Kidney (tissue), 13 donors: ENCODE measurements at regions not wholly inside any gene's neighbourhood (a gene's known extent, or its start where the extent isn't known, plus 50 kb on each side); places are given as distances from the start of the nearest gene placed in this dataset.

ENCODE experiments used
- DNase-seq, 5 donors: peaks; one replicate each; pipeline ENCODE4 v3.0.0-alpha.2; 2013 to 2020
- FAIRE-seq: peaks from 2 replicates; lab custom pipeline; 2012; peaks lifted over from hg19 to GRCh38; lab: Jason Lieb, UNC
- H3K27ac ChIP-seq, 2 donors: one replicate each; pipeline ENCODE4 v1.7.0; 2013; ENCODE audit warnings: low read depth in 2 of 2, low read length in 2 of 2, inconsistent platforms in 1 of 2
- H3K27me3 ChIP-seq: one replicate; pipeline ENCODE4 v1.7.1; 2013; ENCODE audit warnings: low read length, inconsistent platforms; ENCODE audit not compliant: control insufficient read depth, insufficient read depth
- H3K36me3 ChIP-seq, 3 donors: one replicate each; pipeline versions ENCODE4 v1.7.0 to v1.7.1; 2013; ENCODE audit warnings: low read length in 3 of 3, control low read depth in 1 of 3, inconsistent platforms in 1 of 3; ENCODE audit not compliant: insufficient read depth in 3 of 3, control insufficient read depth in 2 of 3
- H3K4me1 ChIP-seq, 3 donors: one replicate each; pipeline versions ENCODE4 v1.7.0 to v1.7.1; 2013; ENCODE audit warnings: low read length in 3 of 3, inconsistent platforms in 1 of 3, low read depth in 1 of 3; ENCODE audit not compliant: control insufficient read depth in 2 of 3, insufficient read depth in 2 of 3
- H3K4me3 ChIP-seq, 3 donors: one replicate each; pipeline versions ENCODE4 v1.7.0 to v1.8.1; 2013; ENCODE audit warnings: low read length in 3 of 3, control low read depth in 1 of 3, inconsistent platforms in 1 of 3
- H3K9ac ChIP-seq, 3 donors: one replicate each; pipeline versions ENCODE4 v1.7.0 to v1.7.1; 2013; ENCODE audit warnings: low read length in 3 of 3, control low read depth in 1 of 3, inconsistent platforms in 1 of 3
- H3K9me3 ChIP-seq, 3 donors: one replicate each; pipeline versions ENCODE4 v1.7.0 to v1.7.1; 2013; ENCODE audit warnings: low read length in 3 of 3, control low read depth in 1 of 3, inconsistent platforms in 1 of 3; ENCODE audit not compliant: control insufficient read depth in 2 of 3, insufficient read depth in 1 of 3
- CTCF ChIP-seq: IDR thresholded peaks from 3 replicates; pipeline ENCODE4 v1.5.1; 2012; ENCODE audit warnings: mild to moderate bottlenecking, moderate library complexity, borderline replicate concordance; ENCODE audit not compliant: insufficient read depth; ENCODE audit errors: extremely low read depth
- intact Hi-C: fragments of 100-400 bp; cut with DNase I; formaldehyde crosslinking; loops from one replicate; pipeline ENCODE4 v1.11.1; 2022
- donor health status: control.
- donor health status: control.
- donor health status: control.
- donor health status: control.
- donor health status: control.
- donor health status: DM: yes; HTN: yes; CAD: no.
- donor health status: Normal renal cell carcinoma (clear cell type).

- Histone ChIP-seq H3K27ac (no peak overlapping the region), H3K36me3 (no peaks in the 10 kb centered on the region), H3K27me3 (no peaks in the 10 kb centered on the region), H3K9ac (no peak overlapping the region), H3K4me3 (no peak overlapping the region), H3K9me3 (peaks cover 0 to 3% (median 0%) of the 10 kb centered on the region in 3 donors), H3K4me1 (peaks cover 0 to 4% (median 0%) of the 10 kb centered on the region in 3 donors)
- intact Hi-C loops = no loop called here
- FAIRE-seq (no peak), DNase-seq (peak in 2 of 5 donors; percentile 13 to 32)
- no peak for TF ChIP-seq CTCF
Measured at GRCh38 chr11:105524286-105524685, 85.6 kb upstream of the GRIA4 start.

GRCh38 chr11:105520706-105521345, 89.0 kb upstream of the GRIA4 start:
- no peak overlapping the region for H3K27ac ChIP-seq
- FAIRE-seq = no peak
- intact Hi-C loops = no loop called here
- peaks cover 0 to 4% (median 0%) of the 10 kb centered on the region in 3 donors for H3K4me1 ChIP-seq
- no peaks in the 10 kb centered on the region for H3K9me3 ChIP-seq
- H3K4me3 ChIP-seq = no peak overlapping the region
- H3K27me3 ChIP-seq = no peaks in the 10 kb centered on the region
- DNase-seq = no peak
- H3K9ac ChIP-seq = no peak overlapping the region
- TF ChIP-seq CTCF = no peak
- H3K36me3 ChIP-seq = no peaks in the 10 kb centered on the region

GRCh38 chr11:105507496-105508254, 102.2 kb upstream of the GRIA4 start:
- no peak for FAIRE-seq
- no peak for TF ChIP-seq CTCF
- H3K9ac ChIP-seq = no peak overlapping the region

More at GRCh38 chr11:105507496-105508254, 102.2 kb upstream of the GRIA4 start:
- Histone ChIP-seq H3K4me1 (no peaks in the 10 kb centered on the region), H3K36me3 (no peaks in the 10 kb centered on the region), H3K27ac (no peak overlapping the region), H3K4me3 (no peak overlapping the region), H3K9me3 (no peaks in the 10 kb centered on the region), H3K27me3 (no peaks in the 10 kb centered on the region)
- intact Hi-C loops = no loop called here
- DNase-seq = no peak
